HEK293 (cell line): ENCODE measurements at regions not wholly inside any gene's neighbourhood (a gene's known extent, or its start where the extent isn't known, plus 50 kb on each side); places are given as distances from the start of the nearest gene placed in this dataset.
"Not testable (repeated sequence)": the region's sequence is repeated elsewhere in the genome, so short reads cannot be mapped to it uniquely, and the experiment has no call there.

ENCODE experiments used
- CTCF ChIA-PET: fragments of 350-600 bp; formaldehyde crosslinking; extraction: SDS; loops from one replicate; lab custom pipeline; 2021; ENCODE audit warnings: antibody characterized with exemption; lab: Yijun Ruan, JAX
- POLR2A ChIA-PET: fragments of 300-600 bp; formaldehyde crosslinking; extraction: SDS; loops from one replicate; lab custom pipeline; 2020; ENCODE audit warnings: antibody characterized with exemption, inconsistent platforms; lab: Yijun Ruan, JAX
- H3K27ac ChIP-seq: fragments of 200-500 bp; sonication (Bioruptor generic); 2 replicates; pipeline ENCODE4 v1.5.1; 2014; ENCODE audit warnings: low read depth, low read length, control low read depth, inconsistent platforms; ENCODE audit errors: extremely low read depth
- H3K36me3 ChIP-seq, 2 experiments: fragments of 200-500 bp in 1 of 2; sonication (Bioruptor generic) in 1 of 2; 1 replicate in 1 of 2; 2 replicates in 1 of 2; pipeline ENCODE4 v1.5.1; 2014 to 2017; ENCODE audit warnings: inconsistent platforms in 2 of 2, low read length in 2 of 2; ENCODE audit not compliant: control insufficient read depth in 2 of 2, insufficient read depth in 1 of 2
- H3K4me1 ChIP-seq: fragments of 200-500 bp; sonication (Bioruptor generic); 2 replicates; pipeline ENCODE4 v1.5.1; 2014; ENCODE audit warnings: mild to moderate bottlenecking, low read length, inconsistent platforms; ENCODE audit not compliant: control insufficient read depth, insufficient read depth
- H3K4me3 ChIP-seq: 2 replicates; pipeline ENCODE4 v1.5.1; 2011; ENCODE audit warnings: low read depth, mild to moderate bottlenecking, control low read depth, low read length, moderate library complexity
- H3K9me3 ChIP-seq: fragments of 200-500 bp; sonication (Bioruptor generic); 2 replicates; pipeline ENCODE4 v1.5.1; 2014; ENCODE audit warnings: low read depth, low read length, inconsistent platforms; ENCODE audit not compliant: control insufficient read depth, insufficient read depth
- SCRT2 ChIP-seq: fragments of 450-650 bp; formaldehyde crosslinking; IDR thresholded peaks from 2 replicates; pipeline ENCODE4 v1.5.1; 2016; ENCODE audit warnings: missing biosample characterization, missing genetic modification characterization
- SETDB1 ChIP-seq: IDR thresholded peaks from one replicate; pipeline ENCODE4 v1.6.1; 2017; ENCODE audit warnings: mild to moderate bottlenecking, low read length, moderate library complexity, mixed read lengths; ENCODE audit not compliant: insufficient read length
- SP2 ChIP-seq: fragments of 450-650 bp; formaldehyde crosslinking; IDR thresholded peaks from 2 replicates; pipeline ENCODE4 v1.5.1; 2016; ENCODE audit warnings: missing biosample characterization, missing genetic modification characterization
- TRIM28 ChIP-seq: IDR thresholded peaks from 2 replicates; pipeline ENCODE4 v1.6.1; 2011; ENCODE audit warnings: low read length, control low read depth, borderline replicate concordance
- ZFP3 ChIP-seq: fragments of 450-650 bp; formaldehyde crosslinking; IDR thresholded peaks from 2 replicates; pipeline ENCODE4 v1.5.1; 2016; ENCODE audit warnings: low read depth, missing biosample characterization, missing genetic modification characterization
- ZFP41 ChIP-seq: fragments of 450-650 bp; formaldehyde crosslinking; IDR thresholded peaks from 2 replicates; pipeline ENCODE4 v1.5.1; 2016; ENCODE audit warnings: missing biosample characterization, missing genetic modification characterization, borderline replicate concordance
- ZNF202 ChIP-seq: fragments of 450-650 bp; formaldehyde crosslinking; IDR thresholded peaks from 2 replicates; pipeline ENCODE4 v1.5.1; 2016; ENCODE audit warnings: missing biosample characterization, missing genetic modification characterization, borderline replicate concordance
- ZNF24 ChIP-seq: fragments of 450-650 bp; formaldehyde crosslinking; IDR thresholded peaks from 2 replicates; pipeline ENCODE4 v1.5.1; 2016; ENCODE audit warnings: missing biosample characterization, missing genetic modification characterization
- ZNF292 ChIP-seq: fragments of 450-650 bp; formaldehyde crosslinking; IDR thresholded peaks from 2 replicates; pipeline ENCODE4 v1.5.1; 2016; ENCODE audit warnings: low read depth, missing biosample characterization, missing genetic modification characterization, borderline replicate concordance
- ZNF302 ChIP-seq: fragments of 450-650 bp; formaldehyde crosslinking; IDR thresholded peaks from 2 replicates; pipeline ENCODE4 v1.5.1; 2016; ENCODE audit warnings: missing biosample characterization, missing genetic modification characterization, low read depth
- ZNF391 ChIP-seq: fragments of 450-650 bp; formaldehyde crosslinking; IDR thresholded peaks from 2 replicates; pipeline ENCODE4 v1.5.1; 2016; ENCODE audit warnings: low read depth, missing biosample characterization, missing genetic modification characterization, borderline replicate concordance
- ZNF423 ChIP-seq: fragments of 450-650 bp; formaldehyde crosslinking; IDR thresholded peaks from 2 replicates; pipeline ENCODE4 v1.5.1; 2016; ENCODE audit warnings: missing biosample characterization, missing genetic modification characterization
- ZNF473 ChIP-seq: fragments of 450-650 bp; formaldehyde crosslinking; IDR thresholded peaks from 2 replicates; pipeline ENCODE4 v1.5.1; 2017; ENCODE audit warnings: missing biosample characterization, missing genetic modification characterization
- ZNF510 ChIP-seq: fragments of 450-650 bp; formaldehyde crosslinking; IDR thresholded peaks from 2 replicates; pipeline ENCODE4 v1.5.1; 2018; ENCODE audit warnings: mild to moderate bottlenecking, missing genetic modification characterization, missing biosample characterization; ENCODE audit not compliant: insufficient replicate concordance
- ZNF701 ChIP-seq: fragments of 450-650 bp; formaldehyde crosslinking; IDR thresholded peaks from 2 replicates; pipeline ENCODE4 v1.5.1; 2016; ENCODE audit warnings: missing biosample characterization, missing genetic modification characterization
- ZNF792 ChIP-seq: fragments of 450-650 bp; formaldehyde crosslinking; IDR thresholded peaks from 2 replicates; pipeline ENCODE4 v1.5.1; 2016; ENCODE audit warnings: missing biosample characterization, missing genetic modification characterization
- ZNF843 ChIP-seq: fragments of 450-650 bp; formaldehyde crosslinking; IDR thresholded peaks from 2 replicates; pipeline ENCODE4 v1.5.1; 2016; ENCODE audit warnings: missing biosample characterization, missing genetic modification characterization
- TF ChIP-seq, protein P1 (sequence below): fragments of 450-650 bp; formaldehyde crosslinking; IDR thresholded peaks from 2 replicates; pipeline ENCODE4 v1.5.1; 2016; ENCODE audit warnings: missing biosample characterization, missing genetic modification characterization
- TF ChIP-seq, protein P2 (sequence below): fragments of 450-650 bp; formaldehyde crosslinking; IDR thresholded peaks from 2 replicates; pipeline ENCODE4 v1.5.1; 2016; ENCODE audit warnings: missing biosample characterization, missing genetic modification characterization
- TF ChIP-seq, protein P3 (sequence below): fragments of 450-650 bp; formaldehyde crosslinking; IDR thresholded peaks from 2 replicates; pipeline ENCODE4; 2016; ENCODE audit warnings: missing biosample characterization, missing genetic modification characterization
- TF ChIP-seq, protein P4 (sequence below): fragments of 450-650 bp; formaldehyde crosslinking; IDR thresholded peaks from 2 replicates; pipeline ENCODE4 v1.5.1; 2016; ENCODE audit warnings: missing biosample characterization, missing genetic modification characterization, borderline replicate concordance

DNA sequence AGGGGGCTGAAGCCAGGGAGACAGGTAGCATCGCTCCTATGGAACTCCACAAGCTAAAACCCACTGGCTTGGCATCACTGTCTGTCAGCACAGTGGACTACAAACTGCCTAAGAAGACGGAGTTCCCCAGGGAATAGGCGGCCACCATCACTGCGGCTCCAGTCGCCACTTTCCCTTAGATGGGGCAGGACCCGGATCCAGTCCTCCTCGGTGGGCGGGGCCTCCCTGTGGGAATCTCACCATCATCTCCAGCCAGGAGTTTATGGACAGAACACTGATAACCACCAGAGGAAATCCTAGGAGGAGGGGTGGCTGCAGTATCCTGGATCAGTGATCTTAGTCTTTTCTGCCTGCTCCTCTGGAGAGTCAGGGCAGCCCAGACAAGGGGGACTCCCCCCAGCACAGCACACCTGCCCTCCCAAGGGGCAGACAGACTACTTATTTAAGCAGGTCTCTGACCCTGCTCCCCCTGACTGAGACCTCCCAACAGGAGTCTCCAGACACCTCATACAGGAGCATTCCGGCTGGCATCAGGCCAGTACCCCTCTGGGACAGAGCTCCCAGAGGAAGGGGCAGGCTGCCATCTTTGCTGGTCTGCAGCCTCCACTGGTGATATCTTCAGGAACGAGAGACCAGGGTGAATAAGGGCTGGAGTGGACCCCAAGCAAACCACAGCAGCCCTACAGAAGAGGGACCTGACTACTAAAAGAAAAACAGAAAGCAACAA is 435.6 kb upstream of the RASGRP1 start (continued):
- no peak for TF ChIP-seq ZFP3
- no peak for TF ChIP-seq ZNF473 (tag by site-specific recombination)

DNA sequence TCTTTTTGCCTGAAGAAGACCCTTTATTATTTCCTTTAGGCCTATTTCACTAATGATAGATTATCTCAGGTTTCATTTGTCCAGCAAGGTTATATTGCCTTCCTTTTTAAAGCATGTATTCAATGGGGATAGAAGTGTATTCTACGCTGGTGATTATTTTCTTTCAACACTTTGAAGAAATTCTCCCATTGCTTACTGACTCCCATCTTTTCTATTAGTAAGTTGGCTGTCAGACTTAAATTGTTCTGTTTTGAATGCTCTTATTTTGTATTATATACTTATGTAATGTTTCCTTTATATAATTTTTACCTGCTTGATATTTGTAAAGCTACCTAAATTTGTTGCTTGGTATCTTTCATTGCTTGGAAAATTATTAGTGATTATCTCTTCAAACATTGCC is 445.1 kb upstream of the RASGRP1 start:
- H3K36me3 ChIP-seq, result no peaks in the 10 kb centered on the region
- ChIA-PET POLR2A (no interaction called here), CTCF (no interaction called here)

DNA sequence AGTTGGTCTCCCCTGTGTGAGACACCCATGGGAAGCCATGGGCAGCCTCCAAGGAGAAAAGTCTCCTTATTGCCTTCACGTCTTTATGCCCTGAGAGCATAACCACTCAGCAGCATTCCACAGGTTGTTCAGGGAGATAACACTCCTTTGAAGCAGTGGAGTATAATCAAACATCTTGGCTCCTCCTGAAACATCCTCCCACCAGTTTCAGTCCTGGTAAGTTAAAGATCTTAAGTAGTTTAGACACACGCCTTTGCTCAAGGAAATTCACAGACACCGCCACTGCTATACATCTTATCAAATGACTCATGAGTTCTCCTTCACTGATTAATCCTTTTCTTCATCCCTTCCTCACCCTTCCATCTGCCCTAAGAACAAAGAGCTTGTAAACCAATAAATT is 446.5 kb upstream of the RASGRP1 start:
- H3K9me3 ChIP-seq, H3K36me3 ChIP-seq, H3K4me3 ChIP-seq, H3K27ac ChIP-seq, CTCF ChIA-PET, POLR2A ChIA-PET, H3K4me1 ChIP-seq: not testable (repeated sequence)
- peak; percentile 22; the same call in 1 of the 2 replicates for TF ChIP-seq SCRT2 (tag by site-specific recombination)

More for the DNA sequence above, 445.1 kb upstream of the RASGRP1 start:
- H3K4me1 ChIP-seq, result no peaks in the 10 kb centered on the region
- TF ChIP-seq SETDB1 (peak; percentile 55), ZNF843 (no peak)
- TF ChIP-seq, all 188 proteins: peak for 1
- Histone ChIP-seq H3K9me3 (no peaks in the 10 kb centered on the region), H3K27ac (no peak overlapping the region), H3K4me3 (no peak overlapping the region)

DNA sequence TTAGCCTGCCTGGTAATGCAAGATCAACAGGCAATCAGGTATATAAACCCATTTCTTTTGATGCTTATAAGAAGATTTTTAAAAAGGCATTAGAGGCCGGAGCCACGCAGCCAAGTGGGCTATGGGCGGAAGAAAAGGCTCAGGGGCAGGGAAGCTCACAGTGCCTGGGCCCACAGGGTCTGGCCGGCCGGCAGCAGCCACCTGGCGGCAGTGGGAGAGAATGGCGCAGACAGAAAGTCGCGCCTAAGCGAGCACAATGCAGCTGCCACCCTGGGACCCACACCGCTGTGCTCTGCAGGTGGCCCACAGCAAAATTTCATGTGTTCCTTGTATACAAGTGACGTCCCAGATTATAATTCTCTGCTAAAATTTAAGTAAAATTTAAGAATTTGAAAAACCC is 448.6 kb upstream of the RASGRP1 start:
- POLR2A ChIA-PET, result no interaction called here
- TF ChIP-seq ZNF423 (tag by site-specific recombination) (no peak), ZNF292 (tag by site-specific recombination) (no peak), SP2 (tag by site-specific recombination) (no peak), ZNF24 (no peak), TRIM28 (no peak), ZNF302 (tag by site-specific recombination) (no peak), ZNF391 (tag by site-specific recombination) (no peak), ZNF510 (no peak), ZFP41 (tag by site-specific recombination) (no peak), ZNF202 (tag by site-specific recombination) (no peak), ZNF701 (tag by site-specific recombination) (no peak), ZNF792 (tag by site-specific recombination) (no peak)
- TF ChIP-seq, protein P1, sequence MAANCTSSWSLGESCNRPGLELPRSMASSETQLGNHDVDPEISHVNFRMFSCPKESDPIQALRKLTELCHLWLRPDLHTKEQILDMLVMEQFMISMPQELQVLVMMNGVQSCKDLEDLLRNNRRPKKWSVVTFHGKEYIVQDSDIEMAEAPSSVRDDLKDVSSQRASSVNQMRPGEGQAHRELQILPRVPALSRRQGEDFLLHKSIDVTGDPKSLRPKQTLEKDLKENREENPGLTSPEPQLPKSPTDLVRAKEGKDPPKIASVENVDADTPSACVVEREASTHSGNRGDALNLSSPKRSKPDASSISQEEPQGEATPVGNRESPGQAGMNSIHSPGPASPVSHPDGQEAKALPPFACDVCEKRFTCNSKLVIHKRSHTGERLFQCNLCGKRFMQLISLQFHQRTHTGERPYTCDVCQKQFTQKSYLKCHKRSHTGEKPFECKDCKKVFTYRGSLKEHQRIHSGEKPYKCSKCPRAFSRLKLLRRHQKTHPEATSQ (tag by site-specific recombination), result no peak
- TF ChIP-seq, protein P2, sequence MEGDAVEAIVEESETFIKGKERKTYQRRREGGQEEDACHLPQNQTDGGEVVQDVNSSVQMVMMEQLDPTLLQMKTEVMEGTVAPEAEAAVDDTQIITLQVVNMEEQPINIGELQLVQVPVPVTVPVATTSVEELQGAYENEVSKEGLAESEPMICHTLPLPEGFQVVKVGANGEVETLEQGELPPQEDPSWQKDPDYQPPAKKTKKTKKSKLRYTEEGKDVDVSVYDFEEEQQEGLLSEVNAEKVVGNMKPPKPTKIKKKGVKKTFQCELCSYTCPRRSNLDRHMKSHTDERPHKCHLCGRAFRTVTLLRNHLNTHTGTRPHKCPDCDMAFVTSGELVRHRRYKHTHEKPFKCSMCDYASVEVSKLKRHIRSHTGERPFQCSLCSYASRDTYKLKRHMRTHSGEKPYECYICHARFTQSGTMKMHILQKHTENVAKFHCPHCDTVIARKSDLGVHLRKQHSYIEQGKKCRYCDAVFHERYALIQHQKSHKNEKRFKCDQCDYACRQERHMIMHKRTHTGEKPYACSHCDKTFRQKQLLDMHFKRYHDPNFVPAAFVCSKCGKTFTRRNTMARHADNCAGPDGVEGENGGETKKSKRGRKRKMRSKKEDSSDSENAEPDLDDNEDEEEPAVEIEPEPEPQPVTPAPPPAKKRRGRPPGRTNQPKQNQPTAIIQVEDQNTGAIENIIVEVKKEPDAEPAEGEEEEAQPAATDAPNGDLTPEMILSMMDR (tag by site-specific recombination), result no peak
- TF ChIP-seq, protein P3, sequence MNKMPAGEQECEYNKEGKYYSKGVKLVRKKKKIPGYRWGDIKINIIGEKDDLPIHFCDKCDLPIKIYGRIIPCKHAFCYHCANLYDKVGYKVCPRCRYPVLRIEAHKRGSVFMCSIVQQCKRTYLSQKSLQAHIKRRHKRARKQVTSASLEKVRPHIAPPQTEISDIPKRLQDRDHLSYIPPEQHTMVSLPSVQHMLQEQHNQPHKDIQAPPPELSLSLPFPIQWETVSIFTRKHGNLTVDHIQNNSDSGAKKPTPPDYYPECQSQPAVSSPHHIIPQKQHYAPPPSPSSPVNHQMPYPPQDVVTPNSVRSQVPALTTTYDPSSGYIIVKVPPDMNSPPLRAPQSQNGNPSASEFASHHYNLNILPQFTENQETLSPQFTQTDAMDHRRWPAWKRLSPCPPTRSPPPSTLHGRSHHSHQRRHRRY, result no peak
- TF ChIP-seq, protein P4, sequence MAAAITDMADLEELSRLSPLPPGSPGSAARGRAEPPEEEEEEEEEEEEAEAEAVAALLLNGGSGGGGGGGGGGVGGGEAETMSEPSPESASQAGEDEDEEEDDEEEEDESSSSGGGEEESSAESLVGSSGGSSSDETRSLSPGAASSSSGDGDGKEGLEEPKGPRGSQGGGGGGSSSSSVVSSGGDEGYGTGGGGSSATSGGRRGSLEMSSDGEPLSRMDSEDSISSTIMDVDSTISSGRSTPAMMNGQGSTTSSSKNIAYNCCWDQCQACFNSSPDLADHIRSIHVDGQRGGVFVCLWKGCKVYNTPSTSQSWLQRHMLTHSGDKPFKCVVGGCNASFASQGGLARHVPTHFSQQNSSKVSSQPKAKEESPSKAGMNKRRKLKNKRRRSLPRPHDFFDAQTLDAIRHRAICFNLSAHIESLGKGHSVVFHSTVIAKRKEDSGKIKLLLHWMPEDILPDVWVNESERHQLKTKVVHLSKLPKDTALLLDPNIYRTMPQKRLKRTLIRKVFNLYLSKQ, result no peak
- CTCF ChIA-PET, result interaction anchor here (0.9 kb wide), 1 partner anchor 22 kb away, joined by 3 read pairs; no protein-coding TSS in a partner anchor
- H3K27ac ChIP-seq, result no peak overlapping the region
- no peak overlapping the region for H3K4me3 ChIP-seq
- no peaks in the 10 kb centered on the region for H3K9me3 ChIP-seq
- no peaks in the 10 kb centered on the region for H3K4me1 ChIP-seq
- H3K36me3 ChIP-seq, result no peaks in the 10 kb centered on the region
